Natural killer cell treated with Interleukin-12 subunit alpha and Interleukin-12 subunit beta and Interleukin-15 and Interleukin-18, amount 100 ng/mL, for 72 hours (primary cell): ENCODE measurements at regions not wholly inside any gene's neighbourhood (a gene's known extent, or its start where the extent isn't known, plus 50 kb on each side); places are given as distances from the start of the nearest gene placed in this dataset.
"Not testable (repeated sequence)": the region's sequence is repeated elsewhere in the genome, so short reads cannot be mapped to it uniquely, and the experiment has no call there.

Source experiments
- ATAC-seq, 2 donors: fragments of 150-1000 bp; cut with Tn5 transposase in 1 of 2; sonication (Bioruptor Pico), chemical (Tn5 transposase) in 1 of 2; 2 replicates each; pipeline ENCODE4 v1.10.0; 2021
- DNase-seq: peaks from one replicate; pipeline ENCODE4 v3.0.0; 2022; ENCODE audit warnings: low spot score
- H3K27ac Mint-ChIP-seq, 2 donors: 1 replicate in 1 of 2; 2 replicates in 1 of 2; pipeline ENCODE4 v1.8.0; 2022; ENCODE audit warnings: mixed read lengths in 2 of 2, mild to moderate bottlenecking in 1 of 2, moderate library complexity in 1 of 2
- H3K27me3 Mint-ChIP-seq, 2 donors: 1 replicate in 1 of 2; 2 replicates in 1 of 2; pipeline ENCODE4 v1.8.0; 2022; ENCODE audit warnings: mixed read lengths in 2 of 2
- H3K36me3 Mint-ChIP-seq: one replicate; pipeline ENCODE4 v1.8.0; 2022; ENCODE audit warnings: mixed read lengths
- H3K4me1 Mint-ChIP-seq, 2 donors: 1 replicate in 1 of 2; 2 replicates in 1 of 2; pipeline ENCODE4 v1.8.0; 2022; ENCODE audit warnings: low read depth in 2 of 2, mixed read lengths in 2 of 2, mild to moderate bottlenecking in 1 of 2
- H3K4me3 Mint-ChIP-seq: one replicate; pipeline ENCODE4 v1.8.0; 2022; ENCODE audit warnings: mixed read lengths
- H3K9me3 Mint-ChIP-seq: 2 replicates; pipeline ENCODE4 v1.8.0; 2022; ENCODE audit warnings: mixed read lengths

GRCh38 chr16:46519063-46519462 is 102.1 kb downstream of the SHCBP1 start:
- no peak overlapping the region for H3K4me3 Mint-ChIP-seq
- ATAC-seq (no peak), DNase-seq (no peak)
- no peak overlapping the region for H3K27ac Mint-ChIP-seq
- H3K27me3 Mint-ChIP-seq, result no peaks in the 10 kb centered on the region
- H3K9me3 Mint-ChIP-seq, result peaks cover 3% of the 10 kb centered on the region
- H3K36me3 Mint-ChIP-seq, result no peaks in the 10 kb centered on the region
- H3K4me1 Mint-ChIP-seq, result no peaks in the 10 kb centered on the region

- peaks cover 13% of the 10 kb centered on the region for H3K9me3 Mint-ChIP-seq
- no peaks in the 10 kb centered on the region for H3K27me3 Mint-ChIP-seq
- no peak overlapping the region for H3K27ac Mint-ChIP-seq
Observed at GRCh38 chr16:46496701-46497100, 124.5 kb downstream of the SHCBP1 start.

GRCh38 chr16:46482895-46483294 is 138.3 kb downstream of the SHCBP1 start:
- Mint-ChIP-seq H3K27me3 (no peaks in the 10 kb centered on the region), H3K9me3 (peaks cover 44% of the 10 kb centered on the region), H3K36me3 (peaks cover 8% of the 10 kb centered on the region), H3K4me1 (no peaks in the 10 kb centered on the region), H3K4me3 (no peak overlapping the region), H3K27ac (no peak overlapping the region)
- no peak for ATAC-seq
- no peak for DNase-seq

More at GRCh38 chr16:46496701-46497100, 124.5 kb downstream of the SHCBP1 start:
- DNase-seq, result no peak
- peaks cover 5% of the 10 kb centered on the region for H3K36me3 Mint-ChIP-seq
- no peaks in the 10 kb centered on the region for H3K4me1 Mint-ChIP-seq
- H3K4me3 Mint-ChIP-seq, result no peak overlapping the region
- no peak for ATAC-seq

DNA sequence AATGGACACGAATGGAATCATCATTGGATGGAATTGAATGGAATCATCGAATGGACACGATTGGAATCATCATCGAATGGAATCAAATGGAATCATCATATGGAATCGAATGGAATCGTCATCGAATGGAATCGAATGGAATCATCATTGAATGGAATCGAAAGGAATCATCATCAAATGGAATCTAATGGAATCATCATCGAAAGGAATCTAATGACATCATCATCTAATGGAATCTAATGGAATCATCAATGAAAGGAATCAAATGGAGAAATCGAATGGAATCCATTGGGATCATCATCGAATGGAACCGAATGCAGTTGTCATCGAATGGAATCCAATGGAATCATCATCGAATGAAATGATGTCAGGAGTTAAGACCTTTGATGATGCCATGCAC is 154.9 kb downstream of the SHCBP1 start:
- peaks cover 6% of the 10 kb centered on the region for H3K36me3 Mint-ChIP-seq
- H3K9me3 Mint-ChIP-seq, result peaks cover 46% of the 10 kb centered on the region
- no peak overlapping the region for H3K4me3 Mint-ChIP-seq
- H3K27me3 Mint-ChIP-seq, result no peaks in the 10 kb centered on the region
- ATAC-seq, result no peak
- DNase-seq, result no peak
- H3K27ac Mint-ChIP-seq, result no peak overlapping the region
- H3K4me1 Mint-ChIP-seq, result no peaks in the 10 kb centered on the region

GRCh38 chr16:46454801-46455200 is 166.4 kb downstream of the SHCBP1 start:
- not testable (repeated sequence) for ATAC-seq, H3K9me3 Mint-ChIP-seq, H3K27me3 Mint-ChIP-seq, H3K4me1 Mint-ChIP-seq, H3K36me3 Mint-ChIP-seq, DNase-seq, H3K4me3 Mint-ChIP-seq, H3K27ac Mint-ChIP-seq

DNA sequence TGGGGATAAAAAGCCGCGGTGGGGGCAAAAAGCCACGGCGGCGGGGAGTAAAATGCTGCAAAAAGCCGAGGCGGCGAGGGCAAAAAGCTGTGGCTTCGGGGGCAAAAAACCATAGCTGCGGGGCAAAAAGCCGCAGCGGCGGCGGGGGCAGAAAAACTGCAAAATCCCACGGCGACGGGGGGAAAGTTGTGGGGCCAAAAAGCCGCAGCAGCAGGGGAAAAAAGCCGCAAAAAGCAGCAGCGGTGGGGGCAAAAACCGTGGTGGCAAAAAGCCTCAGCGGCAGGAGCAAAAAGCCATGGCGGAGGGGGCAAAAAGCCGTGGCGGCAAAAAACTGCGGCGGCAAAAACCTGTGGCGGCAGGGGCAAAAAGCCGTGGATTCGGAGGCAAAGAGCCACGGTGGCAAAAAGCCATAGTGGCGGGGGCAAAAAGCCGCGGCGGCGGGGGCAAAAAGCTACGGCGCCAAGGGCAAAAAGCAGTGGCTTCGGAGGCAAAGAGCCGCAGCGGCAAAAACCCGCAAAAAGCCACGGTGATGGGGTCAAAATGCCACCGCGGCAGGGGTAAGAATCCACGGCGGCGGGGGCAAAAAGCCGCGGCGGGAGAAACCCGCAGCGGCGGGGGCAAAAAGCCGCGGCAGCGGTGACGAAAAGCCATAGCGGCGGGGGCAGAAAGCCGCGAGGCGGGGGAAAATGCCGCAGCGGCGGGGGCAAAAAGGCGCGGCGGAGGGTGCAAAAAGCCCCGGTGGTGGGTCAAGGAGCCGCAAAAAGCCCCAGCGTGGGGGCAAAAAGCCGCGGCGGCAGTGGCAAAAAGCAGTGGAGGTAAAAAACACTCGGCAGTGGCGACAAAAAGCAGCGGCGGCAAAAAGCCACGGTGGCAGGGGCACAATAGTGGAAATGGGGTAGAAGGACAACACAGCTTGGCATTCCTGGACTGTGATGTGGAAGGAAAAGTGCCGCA is 192.8 kb downstream of the SHCBP1 start:
- Mint-ChIP-seq H3K4me1 (no peaks in the 10 kb centered on the region), H3K27me3 (peaks cover 0 to 4% of the 10 kb centered on the region in 2 donors), H3K27ac (no peak overlapping the region), H3K4me3 (no peak overlapping the region), H3K36me3 (peaks cover 4% of the 10 kb centered on the region), H3K9me3 (peaks cover 5% of the 10 kb centered on the region)
- no peak for ATAC-seq
- DNase-seq, result no peak

DNA sequence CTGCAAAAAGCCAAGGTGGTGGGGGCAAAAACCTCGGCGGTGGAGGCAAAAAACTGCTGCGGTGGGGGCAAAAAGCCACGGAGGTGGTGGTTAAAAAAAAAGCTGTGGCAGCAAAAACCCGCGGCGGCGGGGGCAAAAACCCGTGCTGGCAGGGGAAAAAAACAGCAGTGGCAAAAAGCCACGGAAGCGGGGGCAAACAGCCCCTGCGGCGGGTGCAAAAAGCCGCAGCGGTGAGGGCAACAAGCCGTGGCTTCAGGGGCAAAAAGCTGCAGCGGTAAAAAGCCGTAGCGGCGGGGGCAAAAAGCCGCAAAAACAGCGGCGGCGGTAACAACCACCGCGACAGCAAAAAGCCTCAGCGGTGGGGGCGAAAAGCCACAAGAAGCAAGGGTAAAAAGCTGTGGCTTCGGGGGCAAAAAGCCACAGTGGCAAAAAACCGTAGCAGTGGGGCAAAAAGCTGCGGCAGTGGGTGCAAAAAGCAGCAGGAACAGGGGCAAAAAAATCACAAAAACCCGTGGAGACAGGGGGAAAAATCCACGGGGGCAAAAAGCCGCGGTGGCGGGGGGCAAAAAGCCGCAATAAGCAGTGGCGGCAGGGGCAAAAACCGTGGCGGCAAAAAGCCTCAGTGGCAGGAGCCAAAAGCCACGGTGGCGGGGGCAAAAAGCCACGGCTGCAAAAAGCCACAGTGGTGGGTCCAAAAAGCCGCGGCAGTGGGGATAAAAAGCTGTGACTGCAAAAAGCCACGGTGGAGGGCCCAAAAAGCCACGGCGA is 193.7 kb downstream of the SHCBP1 start:
- DNase-seq, result no peak
- Mint-ChIP-seq H3K36me3 (peaks cover 4% of the 10 kb centered on the region), H3K4me1 (no peaks in the 10 kb centered on the region), H3K27me3 (peaks cover 0 to 4% of the 10 kb centered on the region in 2 donors), H3K4me3 (no peak overlapping the region), H3K9me3 (peaks cover 9% of the 10 kb centered on the region), H3K27ac (no peak overlapping the region)
- ATAC-seq, result no peak

DNA sequence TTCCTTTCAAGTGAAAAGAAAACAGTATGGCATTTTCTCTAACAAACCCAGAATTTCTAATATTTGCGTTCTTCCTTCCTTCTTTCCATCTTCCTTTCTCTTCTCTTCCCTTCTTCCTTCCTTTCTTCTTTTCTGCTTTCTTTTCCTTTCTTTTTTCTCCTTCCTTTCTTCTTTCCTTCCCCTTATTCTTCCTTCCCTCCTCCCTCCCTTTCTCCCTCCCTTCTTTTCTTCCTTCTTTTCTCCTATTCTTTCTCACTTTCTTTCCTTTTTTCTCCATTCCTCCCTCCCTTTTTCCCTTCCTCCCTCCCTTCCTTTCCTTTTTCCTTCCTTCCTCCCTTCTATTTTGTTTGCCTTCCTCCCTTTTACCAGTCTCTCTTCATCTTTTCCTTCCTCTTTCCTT is 194.8 kb downstream of the SHCBP1 start:
- Mint-ChIP-seq H3K9me3 (peaks cover 20% of the 10 kb centered on the region), H3K36me3 (peaks cover 4% of the 10 kb centered on the region), H3K27me3 (peaks cover 0 to 4% of the 10 kb centered on the region in 2 donors), H3K4me3 (no peak overlapping the region), H3K27ac (no peak overlapping the region), H3K4me1 (no peaks in the 10 kb centered on the region)
- no peak for ATAC-seq
- DNase-seq, result no peak

DNA sequence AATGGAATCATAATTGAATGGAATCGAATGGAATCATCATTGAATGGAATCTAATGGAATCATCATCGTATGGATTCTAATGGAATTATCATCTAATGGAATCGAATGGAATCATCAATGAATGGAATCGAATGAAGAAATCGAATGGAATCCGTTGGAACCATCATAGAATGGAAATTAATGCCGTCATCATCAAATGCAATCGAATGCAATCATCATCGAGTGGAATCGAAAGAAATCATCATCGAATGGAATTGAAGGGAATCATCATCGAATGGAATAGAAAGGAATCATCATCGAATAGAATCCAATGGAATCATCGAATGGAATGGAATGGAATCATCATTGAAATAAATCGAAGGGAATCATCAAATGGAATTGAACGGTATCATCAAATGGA is 217.2 kb downstream of the SHCBP1 start:
- H3K27me3 Mint-ChIP-seq, result no peaks in the 10 kb centered on the region
- H3K9me3 Mint-ChIP-seq, result peaks cover 25% of the 10 kb centered on the region
- no peak overlapping the region for H3K27ac Mint-ChIP-seq
- H3K4me1 Mint-ChIP-seq, result no peaks in the 10 kb centered on the region
- ATAC-seq (no peak), DNase-seq (no peak)
- H3K4me3 Mint-ChIP-seq, result no peak overlapping the region
- H3K36me3 Mint-ChIP-seq, result peaks cover 16% of the 10 kb centered on the region

GRCh38 chr16:46398559-46398958 is 222.6 kb downstream of the SHCBP1 start:
- not testable (repeated sequence) for H3K27ac Mint-ChIP-seq, H3K27me3 Mint-ChIP-seq, H3K36me3 Mint-ChIP-seq, ATAC-seq, H3K9me3 Mint-ChIP-seq, H3K4me3 Mint-ChIP-seq, H3K4me1 Mint-ChIP-seq
- DNase-seq, result peak; percentile 76

- not testable (repeated sequence) for H3K27me3 Mint-ChIP-seq, H3K27ac Mint-ChIP-seq, H3K4me1 Mint-ChIP-seq, ATAC-seq, H3K9me3 Mint-ChIP-seq, H3K36me3 Mint-ChIP-seq, H3K4me3 Mint-ChIP-seq
- DNase-seq, result peak; percentile 66
Observed at GRCh38 chr16:46396883-46397270, 224.3 kb downstream of the SHCBP1 start.

DNA sequence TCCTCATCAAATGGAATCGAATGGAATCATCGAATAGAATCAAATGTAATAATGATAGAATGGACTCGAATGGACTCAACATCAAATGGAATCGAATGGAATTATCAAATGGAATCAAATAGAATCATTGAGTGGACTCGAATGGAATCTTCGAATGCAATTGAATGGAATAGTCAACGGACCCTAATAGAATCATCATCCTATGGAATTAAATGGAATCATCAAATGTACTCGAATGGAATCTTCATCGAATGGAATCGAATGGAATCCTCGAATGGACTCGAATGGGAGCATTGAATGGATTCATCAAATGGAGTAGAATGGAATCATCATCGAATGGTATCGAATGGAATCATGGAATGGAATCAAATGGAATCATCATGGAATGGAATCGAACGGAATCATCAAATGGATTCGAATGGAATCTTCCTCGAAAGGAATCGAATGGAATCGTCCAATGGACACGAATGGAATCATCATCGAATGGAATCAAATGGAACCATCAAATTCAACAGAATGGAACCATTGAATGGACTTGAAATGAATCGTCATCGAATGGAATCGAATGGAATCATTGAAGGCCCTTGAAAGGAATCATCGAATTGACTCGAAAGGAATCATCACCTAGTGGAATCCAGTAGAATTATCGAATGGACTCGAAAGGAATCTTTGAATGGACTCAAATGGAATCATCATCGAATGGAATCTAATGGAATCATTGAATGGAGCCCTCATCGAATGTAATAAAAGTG is 224.9 kb downstream of the SHCBP1 start:
- H3K9me3 Mint-ChIP-seq, H3K27me3 Mint-ChIP-seq, H3K4me3 Mint-ChIP-seq, H3K36me3 Mint-ChIP-seq, ATAC-seq, H3K4me1 Mint-ChIP-seq, H3K27ac Mint-ChIP-seq: not testable (repeated sequence)
- DNase-seq, result peak; percentile 64

DNA sequence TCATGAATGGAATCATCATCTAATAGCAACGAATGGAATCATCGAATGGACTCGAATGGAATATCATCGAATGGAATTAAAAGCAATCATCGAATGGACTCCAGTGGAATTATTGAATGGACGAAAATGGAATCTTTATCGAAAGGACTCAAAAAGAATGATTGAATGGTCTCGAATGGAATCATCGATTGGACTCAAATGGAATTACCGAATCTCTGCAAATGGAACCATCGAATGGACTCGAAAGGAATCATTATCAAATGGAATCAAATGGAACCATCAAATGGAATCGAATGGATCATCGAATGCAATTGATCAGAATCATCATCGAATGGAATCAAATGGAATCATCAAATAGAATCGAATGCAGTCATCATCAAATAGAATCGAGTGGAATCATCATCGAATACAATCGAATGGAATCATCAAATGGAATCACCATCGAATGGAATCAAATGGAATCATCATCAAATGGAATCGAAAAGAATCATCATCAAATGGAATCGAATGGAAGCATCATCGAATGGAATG is 225.7 kb downstream of the SHCBP1 start:
- H3K27me3 Mint-ChIP-seq, H3K27ac Mint-ChIP-seq, H3K36me3 Mint-ChIP-seq, ATAC-seq, H3K9me3 Mint-ChIP-seq, H3K4me3 Mint-ChIP-seq, H3K4me1 Mint-ChIP-seq: not testable (repeated sequence)
- DNase-seq, result peak; percentile 68
